ENCODE measurements at regions not wholly inside any gene's neighbourhood (a gene's known extent, or its start where the extent isn't known, plus 50 kb on each side); places are given as distances from the start of the nearest gene placed in this dataset.

DNA sequence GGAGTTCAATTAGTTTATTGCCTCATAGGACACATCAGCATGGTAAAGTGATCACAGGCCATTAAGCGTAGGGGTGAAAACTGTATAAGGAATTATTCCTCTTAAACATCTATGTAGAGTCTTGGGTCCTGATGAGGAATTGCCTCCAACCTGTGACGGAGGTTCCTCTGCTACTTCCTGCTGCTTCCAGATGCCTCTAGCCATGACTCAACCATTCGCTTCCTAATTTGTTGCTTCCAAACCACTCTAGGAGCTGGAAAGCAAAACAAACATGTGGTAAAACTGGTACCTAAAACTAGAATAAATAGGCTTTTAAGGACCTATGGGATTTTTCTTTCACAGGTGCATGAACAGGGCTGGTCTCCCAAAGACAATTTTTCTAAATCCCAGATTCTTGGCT, 253.8 kb downstream of the KLF12 start:
- TF ChIP-seq, protein P1, sequence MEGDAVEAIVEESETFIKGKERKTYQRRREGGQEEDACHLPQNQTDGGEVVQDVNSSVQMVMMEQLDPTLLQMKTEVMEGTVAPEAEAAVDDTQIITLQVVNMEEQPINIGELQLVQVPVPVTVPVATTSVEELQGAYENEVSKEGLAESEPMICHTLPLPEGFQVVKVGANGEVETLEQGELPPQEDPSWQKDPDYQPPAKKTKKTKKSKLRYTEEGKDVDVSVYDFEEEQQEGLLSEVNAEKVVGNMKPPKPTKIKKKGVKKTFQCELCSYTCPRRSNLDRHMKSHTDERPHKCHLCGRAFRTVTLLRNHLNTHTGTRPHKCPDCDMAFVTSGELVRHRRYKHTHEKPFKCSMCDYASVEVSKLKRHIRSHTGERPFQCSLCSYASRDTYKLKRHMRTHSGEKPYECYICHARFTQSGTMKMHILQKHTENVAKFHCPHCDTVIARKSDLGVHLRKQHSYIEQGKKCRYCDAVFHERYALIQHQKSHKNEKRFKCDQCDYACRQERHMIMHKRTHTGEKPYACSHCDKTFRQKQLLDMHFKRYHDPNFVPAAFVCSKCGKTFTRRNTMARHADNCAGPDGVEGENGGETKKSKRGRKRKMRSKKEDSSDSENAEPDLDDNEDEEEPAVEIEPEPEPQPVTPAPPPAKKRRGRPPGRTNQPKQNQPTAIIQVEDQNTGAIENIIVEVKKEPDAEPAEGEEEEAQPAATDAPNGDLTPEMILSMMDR (IDR thresholded peaks at IDR 0.05) = no peak
- no peak overlapping the region for H3K27ac ChIP-seq
- no peaks in the 10 kb centered on the region for H3K27me3 ChIP-seq
- no peak overlapping the region for H3K4me3 ChIP-seq
- peaks cover 0 to 7% of the 10 kb centered on the region in 2 donors for H3K4me1 ChIP-seq
- no peaks in the 10 kb centered on the region for H3K9me3 ChIP-seq
- intact Hi-C loops (cut with DNase I) = no loop called here
- no peaks in the 10 kb centered on the region for H3K36me3 ChIP-seq
- DNase-seq (ENCODE audit: low spot score in 2 of 2) = no peak

DNA sequence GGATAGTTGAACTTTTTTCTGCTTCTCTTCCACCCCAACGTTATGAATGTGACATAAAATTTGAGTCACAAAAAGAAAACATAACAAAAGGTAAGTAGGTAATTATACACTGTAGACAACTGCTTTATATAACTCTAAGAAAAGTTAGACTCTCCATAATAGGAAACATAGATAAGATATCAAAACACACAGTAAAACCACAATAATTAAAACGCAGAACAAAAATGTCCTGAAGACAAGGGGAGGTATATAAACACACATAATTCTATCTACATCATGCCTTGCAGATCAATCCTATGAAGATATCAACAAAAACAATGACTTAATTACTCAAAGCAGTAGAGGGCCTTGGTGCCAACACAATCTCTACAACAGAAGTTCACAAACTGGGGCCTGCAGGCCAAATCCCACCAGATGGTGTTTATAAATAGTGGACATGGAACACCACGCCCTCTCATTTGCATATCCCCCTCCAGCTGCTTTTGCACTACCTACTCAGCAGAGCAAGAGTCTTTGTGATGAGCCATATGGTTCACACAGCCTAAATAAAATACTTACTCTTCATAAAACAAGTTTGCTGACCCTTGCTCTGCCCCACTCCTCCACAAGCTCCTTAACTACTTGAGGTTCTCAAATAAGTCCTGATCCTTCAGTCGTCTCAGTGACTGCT, 254.7 kb downstream of the KLF12 start:
- TF ChIP-seq, protein P1 (IDR thresholded peaks at IDR 0.05) = no peak
- H3K4me1 ChIP-seq = peaks cover 0 to 7% of the 10 kb centered on the region in 2 donors
- no peaks in the 10 kb centered on the region for H3K27me3 ChIP-seq
- no peak overlapping the region for H3K4me3 ChIP-seq
- intact Hi-C loops (cut with DNase I) = no loop called here
- DNase-seq (ENCODE audit: low spot score in 2 of 2) = no peak
- H3K36me3 ChIP-seq = no peaks in the 10 kb centered on the region
- no peak overlapping the region for H3K27ac ChIP-seq
- no peaks in the 10 kb centered on the region for H3K9me3 ChIP-seq

DNA sequence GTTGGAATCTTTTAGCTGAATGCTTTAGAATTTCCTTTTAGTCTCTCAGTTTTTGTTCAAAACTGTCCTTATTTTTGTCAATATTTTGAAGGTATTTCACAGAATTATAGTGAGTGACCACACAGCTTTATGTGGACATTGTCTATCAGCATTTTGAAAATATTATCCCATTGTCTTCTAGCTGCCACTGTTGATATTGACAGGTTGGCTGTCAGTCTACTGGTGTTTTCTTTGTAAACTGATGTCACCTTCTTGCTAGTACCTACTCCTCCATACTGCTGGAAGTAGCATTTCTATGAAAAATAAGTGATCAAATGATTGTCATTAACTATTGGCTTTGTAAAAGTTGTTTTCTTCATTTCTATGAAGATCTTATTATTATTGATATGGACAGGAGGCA, 256.8 kb downstream of the KLF12 start:
- intact Hi-C loops (cut with DNase I) = no loop called here
- no peak for DNase-seq (ENCODE audit: low spot score in 2 of 2)
- TF ChIP-seq, protein P1 (IDR thresholded peaks at IDR 0.05) = no peak
- H3K36me3 ChIP-seq = no peaks in the 10 kb centered on the region
- no peaks in the 10 kb centered on the region for H3K27me3 ChIP-seq
- H3K4me1 ChIP-seq = peaks cover 0 to 7% of the 10 kb centered on the region in 2 donors
- H3K4me3 ChIP-seq = no peak overlapping the region
- H3K9me3 ChIP-seq = no peaks in the 10 kb centered on the region
- no peak overlapping the region for H3K27ac ChIP-seq

DNA sequence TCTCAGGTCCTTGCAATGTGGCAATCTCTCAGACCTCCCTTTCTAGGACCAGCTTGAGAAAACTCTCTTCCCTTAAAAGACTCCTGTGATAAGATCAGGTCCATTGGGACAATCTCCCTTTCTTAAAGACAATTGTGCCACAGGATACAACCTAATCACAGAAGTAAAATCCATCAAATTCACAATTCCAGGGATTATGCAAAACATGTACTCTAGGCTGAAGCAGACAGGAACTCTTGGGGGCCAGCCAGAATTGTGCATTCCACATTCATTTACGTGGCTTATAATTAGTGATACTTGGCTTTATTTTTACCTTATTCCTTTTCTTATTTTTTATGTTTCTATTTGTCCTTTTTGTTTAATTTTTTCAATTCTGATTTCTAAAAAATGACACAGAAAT, 257.9 kb downstream of the KLF12 start:
- Histone ChIP-seq H3K27me3 (no peaks in the 10 kb centered on the region), H3K27ac (no peak overlapping the region), H3K36me3 (no peaks in the 10 kb centered on the region), H3K4me3 (no peak overlapping the region), H3K4me1 (peaks cover 0 to 7% of the 10 kb centered on the region in 2 donors), H3K9me3 (no peaks in the 10 kb centered on the region)
- TF ChIP-seq, protein P1 (IDR thresholded peaks at IDR 0.05) = no peak
- intact Hi-C loops (cut with DNase I) = no loop called here
- DNase-seq (ENCODE audit: low spot score in 2 of 2) = no peak

DNA sequence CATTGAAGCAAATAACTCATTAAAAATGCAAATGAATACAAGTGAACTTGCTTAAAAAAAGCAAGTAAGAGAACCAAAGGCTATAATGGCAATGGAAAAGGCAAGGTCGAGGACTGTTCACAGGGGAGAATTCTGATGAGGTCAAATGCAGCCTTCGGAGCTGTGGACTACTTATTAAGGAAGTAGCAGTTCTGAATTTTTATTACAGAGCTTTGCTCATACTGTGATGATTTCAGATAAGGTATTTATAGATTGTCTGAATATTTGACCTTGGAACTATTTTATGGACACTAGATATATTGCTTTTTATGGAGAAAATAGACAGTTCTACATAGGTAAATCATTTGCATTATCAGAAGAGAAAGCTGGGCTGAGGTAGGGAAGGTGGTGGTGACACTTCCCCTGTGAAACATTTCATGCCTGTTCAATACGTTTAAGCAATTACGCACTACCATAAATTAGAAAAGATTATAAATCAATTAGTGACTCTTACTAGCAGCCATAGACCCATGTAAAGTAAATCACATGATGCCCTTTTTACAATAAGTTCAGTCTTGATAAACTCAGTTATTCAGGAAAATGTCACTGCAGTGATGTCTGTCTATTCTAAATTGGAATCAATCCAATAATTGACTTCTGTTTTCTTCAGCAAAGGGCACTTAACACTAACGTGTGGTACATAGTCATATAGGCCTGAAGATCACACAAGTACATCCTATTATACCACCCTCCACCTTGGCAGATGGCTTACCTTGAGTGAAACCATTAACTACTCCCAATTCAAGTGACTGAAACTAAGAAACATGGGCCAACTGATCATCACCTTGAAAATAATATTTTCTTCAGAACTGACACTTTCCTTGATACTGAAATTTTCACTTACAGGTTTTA, 260.0 kb downstream of the KLF12 start:
- intact Hi-C loops (cut with DNase I) = no loop called here
- Histone ChIP-seq H3K4me1 (peaks cover 0 to 3% of the 10 kb centered on the region in 2 donors), H3K27ac (no peak overlapping the region), H3K9me3 (no peaks in the 10 kb centered on the region), H3K27me3 (no peaks in the 10 kb centered on the region), H3K4me3 (no peak overlapping the region), H3K36me3 (no peaks in the 10 kb centered on the region)
- TF ChIP-seq, protein P1 (IDR thresholded peaks at IDR 0.05) = no peak
- DNase-seq (ENCODE audit: low spot score in 2 of 2) = no peak
